ENCODE measurements at regions not wholly inside any gene's neighbourhood (a gene's known extent, or its start where the extent isn't known, plus 50 kb on each side); places are given as distances from the start of the nearest gene placed in this dataset.

GRCh38 chr11:112792070-112792469, 169.2 kb upstream of the NCAM1 start:
- ATAC-seq (no peak), DNase-seq (ENCODE audit: low read depth, low spot score) (no peak)
- H3K4me3 ChIP-seq (replicated peaks in 1 of 2; ENCODE audit: low read depth in 1 of 2, low read length in 2 of 2) = no peak overlapping the region
- no peaks in the 10 kb centered on the region for H3K9me2 ChIP-seq (ENCODE audit: insufficient read depth)
- POLR2A ChIA-PET = no interaction called here
- H3K36me3 ChIP-seq (ENCODE audit: control insufficient read depth in 1 of 2, insufficient read depth in 2 of 2, low read length in 2 of 2) = no peaks in the 10 kb centered on the region
- TF ChIP-seq ELF1 (IDR thresholded peaks at IDR 0.05; ENCODE audit: borderline replicate concordance, low read depth) (no peak), SIN3A (IDR thresholded peaks at IDR 0.05; ENCODE audit: low read depth) (no peak), EGR1 (IDR thresholded peaks at IDR 0.05; ENCODE audit: low read depth) (no peak), CEBPB (IDR thresholded peaks at IDR 0.05; ENCODE audit: low read depth) (no peak), TCF7L2 (IDR thresholded peaks at IDR 0.05; ENCODE audit: borderline replicate concordance, extremely low read depth, insufficient read depth, insufficient read length) (no peak), SP1 (IDR thresholded peaks at IDR 0.05; ENCODE audit: low read depth) (no peak), CBX3 (IDR thresholded peaks at IDR 0.05; ENCODE audit: low read depth) (no peak), FOSL1 (IDR thresholded peaks at IDR 0.05; ENCODE audit: low read depth) (no peak), ZBTB33 (IDR thresholded peaks at IDR 0.05; ENCODE audit: extremely low read depth, insufficient replicate concordance, low read length) (no peak), POLR2AphosphoS5 (IDR thresholded peaks at IDR 0.05; ENCODE audit: low read depth, low read length) (no peak), YY1 (IDR thresholded peaks at IDR 0.05; ENCODE audit: extremely low read depth, insufficient replicate concordance, low read depth, low read length) (no peak), ATF3 (IDR thresholded peaks at IDR 0.05) (no peak), RAD21 (IDR thresholded peaks at IDR 0.05; ENCODE audit: low read depth) (no peak), EZH2phosphoT487 (IDR thresholded peaks at IDR 0.05; ENCODE audit: borderline replicate concordance) (no peak), POLR2A (IDR thresholded peaks at IDR 0.05; ENCODE audit: borderline replicate concordance, extremely low read depth, insufficient read depth, insufficient read length) (no peak), SRF (IDR thresholded peaks at IDR 0.05; ENCODE audit: low read depth) (no peak), REST (IDR thresholded peaks at IDR 0.05; ENCODE audit: low read depth) (no peak)
- no peaks in the 10 kb centered on the region for H3K4me1 ChIP-seq (ENCODE audit: control insufficient read depth in 1 of 2, insufficient read depth in 2 of 2, low read length in 2 of 2)
- H4K20me1 ChIP-seq (ENCODE audit: insufficient read depth) = no peaks in the 10 kb centered on the region
- RAD21 ChIA-PET (ENCODE audit: low non-redundant PET in 1 of 2, low total read pairs in 2 of 2, uncharacterized antibody in 2 of 2, unreplicated experiment in 2 of 2) = no interaction called here
- no peak overlapping the region for H3K27ac ChIP-seq (ENCODE audit: low read depth, low read length)
- no peak overlapping the region for H3K9ac ChIP-seq (ENCODE audit: low read length)
- H3K27me3 ChIP-seq (ENCODE audit: insufficient read depth, low read length) = 0 out of 2 replicates have a peak, but pooled peaks cover 7% of the 10 kb centered on the region
- H3K9me3 ChIP-seq (ENCODE audit: control insufficient read depth in 1 of 2, insufficient read depth in 1 of 2, low read depth in 1 of 2, low read length in 2 of 2) = no peaks in the 10 kb centered on the region
- H2AFZ ChIP-seq (ENCODE audit: low read depth, low read length, poor library complexity, severe bottlenecking) = no peak overlapping the region
- intact Hi-C loops (cut with micrococcal nuclease) = loop anchor here (5.0 kb wide), 1 partner anchor 500 kb away; no protein-coding TSS in a partner anchor
- no TSS peak for BruUV-seq (replicated peaks)
- no peak overlapping the region for H3K4me2 ChIP-seq (ENCODE audit: low read length)
- CTCF ChIA-PET = interaction anchor here (1.7 kb wide), 1 partner anchor 204 kb away, joined by 7 read pairs; no protein-coding TSS in a partner anchor
- no peaks in the 10 kb centered on the region for H3K79me2 ChIP-seq (ENCODE audit: insufficient read depth, low read length)

Data from HCT116 (cell line).